ENCODE measurements at regions not wholly inside any gene's neighbourhood (a gene's known extent, or its start where the extent isn't known, plus 50 kb on each side); places are given as distances from the start of the nearest gene placed in this dataset.

DNA sequence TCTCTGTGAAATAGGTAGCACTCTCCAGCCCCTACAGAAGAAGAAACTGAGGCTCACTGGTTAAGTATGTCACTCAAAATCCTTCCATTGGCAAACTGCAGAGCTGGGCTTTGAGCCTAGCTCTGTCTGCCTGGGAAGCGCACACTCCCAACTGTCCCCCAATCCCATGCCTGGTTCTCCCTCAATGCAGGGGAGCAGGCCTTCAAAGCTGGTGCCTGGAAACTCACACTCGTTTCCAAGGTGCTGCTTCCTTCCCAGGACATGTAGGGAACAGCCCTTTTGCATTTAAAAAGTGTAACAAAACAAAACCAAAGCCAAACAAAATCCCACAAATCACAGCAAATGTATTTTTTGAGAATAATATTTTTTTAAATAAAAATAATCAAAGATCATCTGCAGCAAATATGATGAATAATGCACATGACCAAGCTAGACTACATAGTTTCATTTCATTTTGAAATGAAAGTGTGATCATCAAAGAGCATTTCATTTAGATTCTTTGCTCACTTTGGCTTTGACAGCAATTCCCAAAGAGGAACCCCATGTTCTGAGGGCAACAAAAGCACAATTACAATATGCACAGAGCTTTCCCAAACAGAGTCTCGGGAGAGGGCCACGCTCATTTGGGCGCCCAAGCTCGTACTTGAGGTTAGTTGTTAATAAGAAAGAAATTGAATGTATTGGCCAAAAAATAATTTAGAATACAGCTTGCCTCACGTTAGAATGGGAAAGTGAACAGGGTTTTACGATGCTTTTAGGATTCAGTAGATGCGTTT is 96.7 kb upstream of the ACKR3 start:
- TF ChIP-seq, protein P1, sequence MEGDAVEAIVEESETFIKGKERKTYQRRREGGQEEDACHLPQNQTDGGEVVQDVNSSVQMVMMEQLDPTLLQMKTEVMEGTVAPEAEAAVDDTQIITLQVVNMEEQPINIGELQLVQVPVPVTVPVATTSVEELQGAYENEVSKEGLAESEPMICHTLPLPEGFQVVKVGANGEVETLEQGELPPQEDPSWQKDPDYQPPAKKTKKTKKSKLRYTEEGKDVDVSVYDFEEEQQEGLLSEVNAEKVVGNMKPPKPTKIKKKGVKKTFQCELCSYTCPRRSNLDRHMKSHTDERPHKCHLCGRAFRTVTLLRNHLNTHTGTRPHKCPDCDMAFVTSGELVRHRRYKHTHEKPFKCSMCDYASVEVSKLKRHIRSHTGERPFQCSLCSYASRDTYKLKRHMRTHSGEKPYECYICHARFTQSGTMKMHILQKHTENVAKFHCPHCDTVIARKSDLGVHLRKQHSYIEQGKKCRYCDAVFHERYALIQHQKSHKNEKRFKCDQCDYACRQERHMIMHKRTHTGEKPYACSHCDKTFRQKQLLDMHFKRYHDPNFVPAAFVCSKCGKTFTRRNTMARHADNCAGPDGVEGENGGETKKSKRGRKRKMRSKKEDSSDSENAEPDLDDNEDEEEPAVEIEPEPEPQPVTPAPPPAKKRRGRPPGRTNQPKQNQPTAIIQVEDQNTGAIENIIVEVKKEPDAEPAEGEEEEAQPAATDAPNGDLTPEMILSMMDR (conservative IDR thresholded peaks at IDR 0.05; ENCODE audit: low read depth, low read length), result no peak
- no peak for TF ChIP-seq EZH2 (IDR thresholded peaks at IDR 0.05; ENCODE audit: low read length, unreplicated experiment)
- TF ChIP-seq EZH2phosphoT487 (IDR thresholded peaks at IDR 0.05; ENCODE audit: borderline replicate concordance, low read length), result no peak

All from PC-3 (cell line).